ENCODE measurements at regions not wholly inside any gene's neighbourhood (a gene's known extent, or its start where the extent isn't known, plus 50 kb on each side); places are given as distances from the start of the nearest gene placed in this dataset.

GRCh38 chr21:25149022-25149421 lies 458.3 kb downstream of the MRPL39 start:
- TF ChIP-seq CTCF (IDR thresholded peaks at IDR 0.05; ENCODE audit: insufficient read depth, low read depth, low read length) = no peak
- TF ChIP-seq EZH2 (IDR thresholded peaks at IDR 0.05; ENCODE audit: insufficient read depth, low read length) = no peak

Measured in astrocyte (in vitro differentiated cells and primary cell).